H1 (cell line): ENCODE measurements at regions not wholly inside any gene's neighbourhood (a gene's known extent, or its start where the extent isn't known, plus 50 kb on each side); places are given as distances from the start of the nearest gene placed in this dataset.

Experiments
- CTCF ChIA-PET: fragments of 300-600 bp; sonication (Branson Sonifier 250); formaldehyde crosslinking; loops from one replicate; lab custom pipeline; 2021; ENCODE audit not compliant: partially characterized antibody; lab: Charles Lee
- POLR2A ChIA-PET: fragments of 300-600 bp; sonication (Branson Sonifier 250); formaldehyde crosslinking; loops from one replicate; lab custom pipeline; 2021; ENCODE audit warnings: inconsistent platforms; ENCODE audit not compliant: partially characterized antibody; lab: Charles Lee
- DNase-seq, 2 experiments: peaks; one replicate each; pipeline versions ENCODE4 v3.0.0 to v3.0.0-alpha.2; 2010 to 2022; ENCODE audit warnings: low spot score in 2 of 2, low read depth in 1 of 2, mixed read lengths in 1 of 2
- FAIRE-seq: peaks from 2 replicates; lab custom pipeline; 2011; peaks lifted over from hg19 to GRCh38; lab: Jason Lieb, UNC
- H2AFZ ChIP-seq: 2 replicates; pipeline ENCODE4 v1.8.1; 2012; ENCODE audit warnings: low read length, inconsistent platforms
- H2AK5ac ChIP-seq: 2 replicates; pipeline ENCODE4 v1.6.1; 2013; ENCODE audit warnings: low read depth, low read length
- H2BK120ac ChIP-seq: replicated peaks from 2 replicates; pipeline ENCODE3; 2013; ENCODE audit warnings: low read depth, low read length, inconsistent platforms
- H2BK12ac ChIP-seq: 2 replicates; pipeline ENCODE4 v1.6.1; 2013; ENCODE audit warnings: low read depth, low read length
- H2BK15ac ChIP-seq: 2 replicates; pipeline ENCODE4 v1.6.1; 2013; ENCODE audit warnings: low read length
- H2BK20ac ChIP-seq: 2 replicates; pipeline ENCODE4 v1.6.1; 2013; ENCODE audit warnings: low read length
- H2BK5ac ChIP-seq: 2 replicates; pipeline ENCODE4 v1.6.1; 2013; ENCODE audit warnings: low read depth, low read length
- H3K14ac ChIP-seq: 2 replicates; pipeline ENCODE4 v1.6.1; 2013; ENCODE audit warnings: inconsistent platforms; ENCODE audit not compliant: insufficient read length
- H3K18ac ChIP-seq: 2 replicates; pipeline ENCODE4 v1.6.1; 2013; ENCODE audit warnings: low read length; ENCODE audit errors: extremely low read depth
- H3K23ac ChIP-seq: 2 replicates; pipeline ENCODE4 v1.6.1; 2013; ENCODE audit warnings: inconsistent platforms; ENCODE audit not compliant: insufficient read length
- H3K23me2 ChIP-seq: 2 replicates; pipeline ENCODE4 v1.6.1; 2013; ENCODE audit warnings: low read depth, low read length
- H3K27ac ChIP-seq: 2 replicates; pipeline ENCODE4 v1.6.1; 2011; ENCODE audit warnings: low read depth, low read length, inconsistent platforms
- H3K27me3 ChIP-seq, 4 experiments: replicated peaks in 1 of 4; 1 replicate in 1 of 4; 2 replicates in 3 of 4; pipeline versions ENCODE4 v1.6.1 to v1.8.1; 2011 to 2013; ENCODE audit warnings: low read length in 3 of 4, mild to moderate bottlenecking in 3 of 4, inconsistent platforms in 2 of 4, mixed read lengths in 2 of 4, moderate library complexity in 1 of 4; ENCODE audit not compliant: control insufficient read depth in 3 of 4, insufficient read depth in 3 of 4; ENCODE audit errors: extremely low read depth in 1 of 4
- H3K36me3 ChIP-seq, 4 experiments: 2 replicates each; pipeline versions ENCODE4 v1.6.1 to v1.8.1; 2011 to 2013; ENCODE audit warnings: mild to moderate bottlenecking in 4 of 4, low read length in 3 of 4, moderate library complexity in 2 of 4, control low read depth in 1 of 4, inconsistent platforms in 1 of 4; ENCODE audit not compliant: insufficient read depth in 4 of 4, control insufficient read depth in 2 of 4
- H3K4ac ChIP-seq: replicated peaks from 2 replicates; pipeline ENCODE3; 2013; ENCODE audit warnings: low read length, low read depth, mixed read lengths, inconsistent platforms; ENCODE audit not compliant: insufficient read length
- H3K4me1 ChIP-seq, 4 experiments: replicated peaks in 1 of 4; 1 replicate in 1 of 4; 2 replicates in 3 of 4; pipeline versions ENCODE4 v1.6.1 to v1.8.1; 2011 to 2013; ENCODE audit warnings: low read length in 3 of 4, inconsistent platforms in 2 of 4, mixed read lengths in 1 of 4; ENCODE audit not compliant: insufficient read depth in 4 of 4, control insufficient read depth in 3 of 4
- H3K4me2 ChIP-seq, 2 experiments: 2 replicates each; pipeline versions ENCODE4 v1.6.1 to v1.8.1; 2011 to 2013; ENCODE audit warnings: low read depth in 2 of 2, low read length in 2 of 2, control low read depth in 1 of 2, inconsistent platforms in 1 of 2, mild to moderate bottlenecking in 1 of 2; ENCODE audit not compliant: insufficient read depth in 1 of 2
- H3K4me3 ChIP-seq, 4 experiments: fragments of 200-600, 300-600 bp in 1 of 4; sonication (generic), shearing (Covaris generic), sonication (Bioruptor Twin) in 1 of 4; 2 replicates each; pipeline versions ENCODE4 v1.5.1 to v1.8.1; 2011 to 2016; ENCODE audit warnings: low read length in 4 of 4, low read depth in 3 of 4, control low read depth in 2 of 4, inconsistent platforms in 2 of 4, mild to moderate bottlenecking in 2 of 4, mixed read lengths in 1 of 4, moderate library complexity in 1 of 4; ENCODE audit not compliant: insufficient read depth in 2 of 4; ENCODE audit errors: extremely low read depth in 1 of 4
- H3K56ac ChIP-seq: replicated peaks from 2 replicates; pipeline ENCODE3; 2013; ENCODE audit warnings: low read depth, mild to moderate bottlenecking, mixed read lengths, low read length, inconsistent platforms; ENCODE audit not compliant: insufficient read length
- H3K79me1 ChIP-seq: 2 replicates; pipeline ENCODE4 v1.6.1; 2013; ENCODE audit warnings: low read depth, low read length, control low read depth
- H3K79me2 ChIP-seq, 2 experiments: 2 replicates each; pipeline versions ENCODE4 v1.6.1 to v1.8.1; 2012 to 2013; ENCODE audit warnings: low read length in 2 of 2, mild to moderate bottlenecking in 2 of 2, inconsistent platforms in 1 of 2; ENCODE audit not compliant: insufficient read depth in 2 of 2, control insufficient read depth in 1 of 2
- H3K9ac ChIP-seq, 4 experiments: replicated peaks in 1 of 4; 1 replicate in 1 of 4; 2 replicates in 3 of 4; pipeline versions ENCODE4 v1.6.1 to v1.8.1; 2011 to 2013; ENCODE audit warnings: low read depth in 3 of 4, low read length in 3 of 4, control low read depth in 2 of 4, mild to moderate bottlenecking in 2 of 4, moderate library complexity in 2 of 4, inconsistent platforms in 1 of 4; ENCODE audit errors: extremely low read depth in 1 of 4
- H3K9me3 ChIP-seq, 2 experiments: 2 replicates each; pipeline versions ENCODE4 v1.6.1 to v1.8.1; 2012 to 2013; ENCODE audit warnings: mild to moderate bottlenecking in 2 of 2, moderate library complexity in 2 of 2, control low read depth in 1 of 2, inconsistent platforms in 1 of 2, low read depth in 1 of 2, low read length in 1 of 2, mixed read lengths in 1 of 2; ENCODE audit not compliant: insufficient read depth in 2 of 2
- H4K20me1 ChIP-seq, 2 experiments: replicated peaks in 1 of 2; 2 replicates each; pipeline versions ENCODE3 to v1.8.1; 2011 to 2013; ENCODE audit warnings: inconsistent platforms in 2 of 2, low read length in 2 of 2, mild to moderate bottlenecking in 1 of 2; ENCODE audit not compliant: insufficient read depth in 2 of 2, control insufficient read depth in 1 of 2
- H4K5ac ChIP-seq: 2 replicates; pipeline ENCODE4 v1.6.1; 2013; ENCODE audit warnings: low read length, low read depth, mixed read lengths, inconsistent platforms; ENCODE audit not compliant: insufficient read length
- H4K8ac ChIP-seq: 2 replicates; pipeline ENCODE4 v1.8.0; 2013; ENCODE audit warnings: mild to moderate bottlenecking, moderate library complexity, low read length, inconsistent platforms; ENCODE audit not compliant: insufficient read depth; ENCODE audit errors: extremely low read depth
- H4K91ac ChIP-seq: replicated peaks from 2 replicates; pipeline ENCODE3; 2013; ENCODE audit warnings: low read length, mixed read lengths, inconsistent platforms; ENCODE audit not compliant: insufficient read length
- BRCA1 ChIP-seq: IDR thresholded peaks from 2 replicates; pipeline ENCODE4 v1.6.1; 2012; ENCODE audit warnings: low read depth, low read length, improper control_type of control experiment
- HDAC2 ChIP-seq, 2 experiments: fragments of 300-600 bp in 1 of 2; sonication (generic) in 1 of 2; IDR thresholded peaks; 2 replicates each; pipeline ENCODE4 v1.6.1; 2011 to 2012; ENCODE audit warnings: low read depth in 2 of 2, low read length in 2 of 2, mild to moderate bottlenecking in 2 of 2, moderate library complexity in 2 of 2, borderline replicate concordance in 1 of 2, inconsistent platforms in 1 of 2
- USF2 ChIP-seq: IDR thresholded peaks from 2 replicates; pipeline ENCODE4 v1.6.1; 2011; ENCODE audit warnings: low read length, improper control_type of control experiment
- ZNF274 ChIP-seq: IDR thresholded peaks from 2 replicates; pipeline ENCODE4 v1.7.0; 2012; ENCODE audit warnings: low read length, borderline replicate concordance; ENCODE audit errors: extremely low read depth
- WGBS, 2 experiments: shearing (Covaris generic) in 1 of 2; methylation state at CpG; one replicate each; pipeline versions ENCODE4 v1.1.6 to v1.1.7; 2013 to 2015; ENCODE audit warnings: low lambda C conversion rate in 2 of 2, mixed read lengths in 2 of 2, inconsistent platforms in 1 of 2, low coverage in 1 of 2, missing lambda C conversion rate in 1 of 2; ENCODE audit not compliant: insufficient replicate concordance in 2 of 2, insufficient coverage in 1 of 2, insufficient read length in 1 of 2; ENCODE audit errors: extremely low coverage in 1 of 2, missing lambda C conversion rate in 1 of 2; 5-methylcytosine and 5-hydroxymethylcytosine counted together

DNA sequence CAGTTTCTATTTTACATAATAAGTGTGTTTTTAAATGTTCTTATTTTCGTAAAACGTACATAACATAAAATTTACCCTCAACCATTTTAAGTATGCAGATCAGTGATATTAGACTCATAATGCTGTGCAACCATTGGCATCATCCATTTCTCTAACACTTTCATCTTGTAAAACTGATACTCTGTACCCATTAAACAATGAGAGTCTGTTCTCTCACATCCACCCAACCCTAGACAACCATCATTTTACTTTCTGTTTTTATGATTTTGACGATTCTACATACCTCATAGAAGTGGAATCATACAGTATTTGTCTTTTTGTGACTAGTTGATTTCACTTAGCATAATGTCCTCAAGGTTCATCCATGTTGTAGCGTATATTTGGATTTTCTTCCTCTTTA is 140.4 kb downstream of the TINAG start:
- CTCF ChIA-PET, result no interaction called here
- H2BK15ac ChIP-seq, result no peak overlapping the region
- H3K14ac ChIP-seq, result no peak overlapping the region
- POLR2A ChIA-PET, result no interaction called here
- H4K20me1 ChIP-seq, result no peaks in the 10 kb centered on the region
- H4K91ac ChIP-seq, result no peak overlapping the region
- H2AK5ac ChIP-seq, result no peak overlapping the region
- H2BK12ac ChIP-seq, result no peak overlapping the region
- H4K5ac ChIP-seq, result no peak overlapping the region
- H3K79me2 ChIP-seq, result no peaks in the 10 kb centered on the region
- no peak overlapping the region for H3K27ac ChIP-seq
- DNase-seq, result no peak
- no peaks in the 10 kb centered on the region for H3K9me3 ChIP-seq
- no peak overlapping the region for H2BK20ac ChIP-seq
- FAIRE-seq, result no peak
- WGBS, 2 experiments, result 73% methylated on average over 4 of the region's 4 CpGs; no CpG with 5 or more reads in 1 of the 2 experiments
- no peak overlapping the region for H2AFZ ChIP-seq
- no peak overlapping the region for H3K23ac ChIP-seq
- no peaks in the 10 kb centered on the region for H3K4me1 ChIP-seq
- no peaks in the 10 kb centered on the region for H3K23me2 ChIP-seq
- no peak overlapping the region for H3K56ac ChIP-seq
- H2BK5ac ChIP-seq, result no peak overlapping the region
- no peak overlapping the region for H3K4me3 ChIP-seq
- no peaks in the 10 kb centered on the region for H3K36me3 ChIP-seq
- no peak overlapping the region for H4K8ac ChIP-seq
- no peak overlapping the region for H3K9ac ChIP-seq
- no peaks in the 10 kb centered on the region for H3K27me3 ChIP-seq
- no peaks in the 10 kb centered on the region for H3K79me1 ChIP-seq
- H3K4me2 ChIP-seq, result no peak overlapping the region
- no peak overlapping the region for H3K4ac ChIP-seq
- H2BK120ac ChIP-seq, result no peak overlapping the region
- H3K18ac ChIP-seq, result no peak overlapping the region
- TF ChIP-seq ZNF274 (no peak), HDAC2 (IDR thresholded peaks at IDR 0.05; ENCODE audit: borderline replicate concordance in 1 of 2, low read depth in 2 of 2, low read length in 2 of 2) (no peak), USF2 (no peak), BRCA1 (no peak)
